Naive thymus-derived CD4-positive, alpha-beta T cell (primary cell): ENCODE measurements at regions not wholly inside any gene's neighbourhood (a gene's known extent, or its start where the extent isn't known, plus 50 kb on each side); places are given as distances from the start of the nearest gene placed in this dataset.
"Not testable (repeated sequence)": the region's sequence is repeated elsewhere in the genome, so short reads cannot be mapped to it uniquely, and the experiment has no call there.

ENCODE experiments used
- ATAC-seq: fragments of 150-1000 bp; cut with Tn5 transposase; 2 replicates; pipeline ENCODE4 v1.10.0; 2021; ENCODE audit warnings: mild to moderate bottlenecking, moderate library complexity
- CTCF ChIA-PET: fragments of 350-600 bp; sonication (Branson Sonifier 250); formaldehyde crosslinking; loops from one replicate; lab custom pipeline; 2021; ENCODE audit warnings: antibody characterized with exemption; lab: Charles Lee
- POLR2A ChIA-PET: fragments of 350-600 bp; sonication (Branson Sonifier 250); formaldehyde crosslinking; loops from one replicate; lab custom pipeline; 2021; ENCODE audit warnings: antibody characterized with exemption, inconsistent platforms; lab: Charles Lee
- DNase-seq, 9 donors: peaks; one replicate each; pipeline versions ENCODE4 v3.0.0 to v3.0.0-alpha.2; 2020 to 2022; ENCODE audit warnings: mixed read lengths in 1 of 9
- H3K27ac ChIP-seq: one replicate; pipeline ENCODE4 v1.7.0; 2013; ENCODE audit warnings: mild to moderate bottlenecking, low read depth, low read length, moderate library complexity
- H3K27me3 ChIP-seq, 2 donors: one replicate each; pipeline ENCODE4 v1.7.0; 2013; ENCODE audit warnings: low read length in 2 of 2, mild to moderate bottlenecking in 2 of 2, moderate library complexity in 2 of 2; ENCODE audit not compliant: control insufficient read depth in 2 of 2, insufficient read depth in 2 of 2
- H3K36me3 ChIP-seq, 3 experiments: 1 replicate in 2 of 3; 2 replicates in 1 of 3; pipeline ENCODE4 v1.7.0; 2013; ENCODE audit warnings: low read length in 3 of 3, mild to moderate bottlenecking in 3 of 3, moderate library complexity in 1 of 3; ENCODE audit not compliant: insufficient read depth in 3 of 3, control insufficient read depth in 2 of 3
- H3K4me1 ChIP-seq, 2 donors: one replicate each; pipeline ENCODE4 v1.7.0; 2013; ENCODE audit warnings: low read length in 2 of 2, mild to moderate bottlenecking in 2 of 2, moderate library complexity in 1 of 2; ENCODE audit not compliant: control insufficient read depth in 2 of 2, insufficient read depth in 2 of 2
- H3K4me3 ChIP-seq: 2 replicates; pipeline ENCODE4 v1.7.0; 2013; ENCODE audit warnings: mild to moderate bottlenecking, low read length
- H3K9me3 ChIP-seq, 3 experiments: 1 replicate in 2 of 3; 2 replicates in 1 of 3; pipeline ENCODE4 v1.7.0; 2013; ENCODE audit warnings: low read length in 3 of 3; ENCODE audit not compliant: control insufficient read depth in 2 of 3
- H3K27ac Mint-ChIP-seq, 9 donors: one replicate each; pipeline ENCODE4 v1.8.0; 2020 to 2022; ENCODE audit warnings: mixed read lengths in 9 of 9, mild to moderate bottlenecking in 8 of 9, moderate library complexity in 5 of 9, inconsistent platforms in 2 of 9
- H3K27me3 Mint-ChIP-seq, 5 donors: one replicate each; pipeline ENCODE4 v1.8.0; 2021 to 2022; ENCODE audit warnings: mixed read lengths in 5 of 5, mild to moderate bottlenecking in 1 of 5
- H3K36me3 Mint-ChIP-seq, 5 donors: one replicate each; pipeline ENCODE4 v1.8.0; 2020 to 2022; ENCODE audit warnings: mixed read lengths in 5 of 5, mild to moderate bottlenecking in 3 of 5, inconsistent platforms in 1 of 5
- H3K4me1 Mint-ChIP-seq, 7 donors: one replicate each; pipeline ENCODE4 v1.8.0; 2020 to 2022; ENCODE audit warnings: mixed read lengths in 7 of 7, mild to moderate bottlenecking in 3 of 7, inconsistent platforms in 1 of 7
- H3K4me3 Mint-ChIP-seq, 10 donors: one replicate each; pipeline ENCODE4 v1.8.0; 2020 to 2022; ENCODE audit warnings: mild to moderate bottlenecking in 10 of 10, mixed read lengths in 10 of 10, moderate library complexity in 6 of 10, inconsistent platforms in 2 of 10
- H3K9me3 Mint-ChIP-seq, 11 donors: one replicate each; pipeline ENCODE4 v1.8.0; 2020 to 2022; ENCODE audit warnings: mixed read lengths in 11 of 11, mild to moderate bottlenecking in 4 of 11, inconsistent platforms in 1 of 11, moderate library complexity in 1 of 11
- intact Hi-C, 2 donors: fragments of 100-400 bp; cut with micrococcal nuclease; formaldehyde crosslinking; loops; one replicate each; pipeline ENCODE4 v1.15.1; 2023

DNA sequence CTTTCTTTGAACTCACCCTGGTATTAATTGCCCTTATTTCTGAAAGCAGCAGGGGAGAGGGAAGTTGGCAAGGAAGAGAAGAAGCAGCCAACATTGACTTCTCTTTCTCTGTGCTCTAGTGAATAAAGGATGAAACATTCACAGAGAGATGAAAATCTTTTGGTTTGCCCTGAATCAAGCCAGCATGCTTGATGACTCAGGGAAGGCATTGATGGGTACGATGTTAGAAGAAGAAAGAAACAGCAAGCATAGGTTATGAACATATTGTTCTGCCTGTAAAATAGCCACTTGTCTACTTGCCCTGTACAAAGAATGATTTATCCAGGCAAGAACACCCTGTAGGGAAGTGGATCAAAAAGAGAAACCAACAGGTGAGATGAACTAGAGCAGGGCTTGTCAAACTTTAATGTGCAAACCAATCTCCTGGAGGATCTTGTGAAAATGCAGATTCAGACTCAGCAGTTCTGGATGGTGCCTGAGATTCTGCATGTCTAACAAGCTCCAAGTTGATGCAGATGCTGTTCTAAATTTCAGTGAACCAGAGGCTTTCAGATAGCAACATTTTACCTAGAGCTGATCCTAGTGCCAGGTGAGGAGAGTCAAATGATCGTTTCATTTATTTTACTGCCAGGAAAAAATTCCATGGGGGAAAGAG, 586.6 kb upstream of the TLE4 start:
- no peak overlapping the region for H3K27ac Mint-ChIP-seq
- peaks cover 0 to 2% (median 0%) of the 10 kb centered on the region in 11 donors for H3K9me3 Mint-ChIP-seq
- H3K9me3 ChIP-seq, result no peaks in the 10 kb centered on the region
- intact Hi-C loops, result no loop called here
- H3K4me3 Mint-ChIP-seq, result no peak overlapping the region
- no peak overlapping the region for H3K27ac ChIP-seq
- DNase-seq, result no peak
- no peaks in the 10 kb centered on the region for H3K4me1 ChIP-seq
- H3K27me3 ChIP-seq, result no peaks in the 10 kb centered on the region
- H3K36me3 ChIP-seq, result no peaks in the 10 kb centered on the region
- no peak for ATAC-seq
- ChIA-PET CTCF (no interaction called here), POLR2A (no interaction called here)
- H3K27me3 Mint-ChIP-seq, result no peaks in the 10 kb centered on the region
- H3K4me3 ChIP-seq, result no peak overlapping the region
- no peaks in the 10 kb centered on the region for H3K4me1 Mint-ChIP-seq
- H3K36me3 Mint-ChIP-seq, result no peaks in the 10 kb centered on the region

DNA sequence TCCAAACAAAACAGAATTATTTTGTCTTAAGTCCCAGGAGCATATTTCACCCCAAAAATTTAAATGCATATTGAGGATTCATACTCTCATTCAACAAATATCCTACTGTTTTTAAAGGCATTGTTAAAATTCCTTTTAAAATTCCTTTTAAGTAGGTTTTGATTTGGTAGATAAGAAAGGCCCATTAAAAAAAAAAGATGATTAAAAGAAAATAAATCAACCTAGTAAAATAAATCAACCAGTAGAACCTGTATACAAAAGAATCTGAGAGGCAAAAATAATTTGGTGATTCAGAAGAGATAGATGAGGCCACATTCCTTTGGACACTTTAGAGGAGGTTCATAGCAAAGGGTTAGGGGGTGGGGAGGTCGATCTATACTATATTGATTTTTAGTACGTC, 585.3 kb upstream of the TLE4 start:
- no peak overlapping the region for H3K4me3 ChIP-seq
- Mint-ChIP-seq H3K27ac (no peak overlapping the region), H3K4me1 (no peaks in the 10 kb centered on the region), H3K27me3 (no peaks in the 10 kb centered on the region), H3K36me3 (no peaks in the 10 kb centered on the region), H3K4me3 (no peak overlapping the region), H3K9me3 (peaks cover 0 to 2% (median 0%) of the 10 kb centered on the region in 11 donors)
- DNase-seq, result no peak
- intact Hi-C loops, result no loop called here
- no peaks in the 10 kb centered on the region for H3K36me3 ChIP-seq
- H3K9me3 ChIP-seq, result no peaks in the 10 kb centered on the region
- ATAC-seq, result no peak
- no peak overlapping the region for H3K27ac ChIP-seq
- H3K4me1 ChIP-seq, result no peaks in the 10 kb centered on the region
- H3K27me3 ChIP-seq, result no peaks in the 10 kb centered on the region
- CTCF ChIA-PET, result no interaction called here
- POLR2A ChIA-PET, result no interaction called here

DNA sequence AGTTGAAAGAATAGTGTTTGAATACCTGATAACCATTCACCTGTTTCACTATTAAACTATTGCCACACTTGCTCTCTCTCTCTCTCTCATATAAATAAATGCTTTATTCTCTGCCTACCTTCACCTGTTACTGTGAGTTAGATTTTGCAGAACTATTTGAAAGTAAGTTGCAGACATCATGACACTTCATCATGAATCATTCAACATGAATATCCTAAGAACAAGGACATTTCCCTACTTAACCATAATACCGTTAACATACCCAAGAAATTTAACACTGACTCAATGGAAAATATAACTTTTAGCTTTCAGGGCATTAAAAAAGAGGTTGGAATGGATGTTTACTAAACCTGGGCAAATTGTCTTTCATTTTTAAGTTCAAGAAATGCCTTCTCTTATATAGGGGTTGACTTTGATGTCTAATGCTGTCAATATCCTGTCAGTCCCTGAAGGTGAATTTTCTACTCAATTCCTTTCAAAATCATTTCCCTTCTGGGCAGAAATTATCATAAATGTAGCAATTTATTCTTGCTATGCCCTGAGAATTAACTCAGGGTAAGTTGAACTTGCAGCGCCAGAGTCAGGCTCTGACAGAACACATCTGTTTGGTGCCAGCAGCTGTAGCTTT, 582.6 kb upstream of the TLE4 start:
- no peaks in the 10 kb centered on the region for H3K4me1 ChIP-seq
- no peaks in the 10 kb centered on the region for H3K9me3 ChIP-seq
- H3K36me3 ChIP-seq, result no peaks in the 10 kb centered on the region
- DNase-seq, result no peak
- no peak overlapping the region for H3K4me3 ChIP-seq
- no peak overlapping the region for H3K27ac ChIP-seq
- H3K4me3 Mint-ChIP-seq, result no peak overlapping the region
- no peak for ATAC-seq
- no peaks in the 10 kb centered on the region for H3K27me3 ChIP-seq
- H3K9me3 Mint-ChIP-seq, result peaks cover 0 to 2% (median 0%) of the 10 kb centered on the region in 11 donors
- no peaks in the 10 kb centered on the region for H3K4me1 Mint-ChIP-seq
- intact Hi-C loops, result no loop called here
- POLR2A ChIA-PET, result no interaction called here
- H3K27ac Mint-ChIP-seq, result no peak overlapping the region
- CTCF ChIA-PET, result no interaction called here
- H3K27me3 Mint-ChIP-seq, result no peaks in the 10 kb centered on the region
- H3K36me3 Mint-ChIP-seq, result no peaks in the 10 kb centered on the region

- H3K27me3 Mint-ChIP-seq, result no peaks in the 10 kb centered on the region
- no peak overlapping the region for H3K27ac ChIP-seq
- H3K36me3 ChIP-seq, result no peaks in the 10 kb centered on the region
- ATAC-seq (no peak), DNase-seq (no peak)
- POLR2A ChIA-PET, result no interaction called here
- CTCF ChIA-PET, result no interaction called here
- H3K9me3 Mint-ChIP-seq, result peaks cover 0 to 6% (median 0%) of the 10 kb centered on the region in 11 donors
- no peaks in the 10 kb centered on the region for H3K4me1 Mint-ChIP-seq
- no peaks in the 10 kb centered on the region for H3K4me1 ChIP-seq
- H3K27ac Mint-ChIP-seq, result no peak overlapping the region
- no peak overlapping the region for H3K4me3 ChIP-seq
- no peak overlapping the region for H3K4me3 Mint-ChIP-seq
- intact Hi-C loops, result no loop called here
- no peaks in the 10 kb centered on the region for H3K9me3 ChIP-seq
- H3K36me3 Mint-ChIP-seq, result no peaks in the 10 kb centered on the region
- no peaks in the 10 kb centered on the region for H3K27me3 ChIP-seq
These were observed 577.3 kb upstream of the TLE4 start for GRCh38 chr9:78994471-78994870.

- ATAC-seq, H3K4me1 Mint-ChIP-seq, H3K27me3 Mint-ChIP-seq, POLR2A ChIA-PET, H3K27ac Mint-ChIP-seq, H3K27me3 ChIP-seq, H3K4me3 Mint-ChIP-seq, H3K36me3 ChIP-seq, H3K4me1 ChIP-seq, H3K9me3 ChIP-seq, H3K9me3 Mint-ChIP-seq, DNase-seq, H3K36me3 Mint-ChIP-seq, intact Hi-C loops, CTCF ChIA-PET, H3K4me3 ChIP-seq, H3K27ac ChIP-seq: not testable (repeated sequence)
These were observed 576.8 kb upstream of the TLE4 start for GRCh38 chr9:78994974-78995373.

DNA sequence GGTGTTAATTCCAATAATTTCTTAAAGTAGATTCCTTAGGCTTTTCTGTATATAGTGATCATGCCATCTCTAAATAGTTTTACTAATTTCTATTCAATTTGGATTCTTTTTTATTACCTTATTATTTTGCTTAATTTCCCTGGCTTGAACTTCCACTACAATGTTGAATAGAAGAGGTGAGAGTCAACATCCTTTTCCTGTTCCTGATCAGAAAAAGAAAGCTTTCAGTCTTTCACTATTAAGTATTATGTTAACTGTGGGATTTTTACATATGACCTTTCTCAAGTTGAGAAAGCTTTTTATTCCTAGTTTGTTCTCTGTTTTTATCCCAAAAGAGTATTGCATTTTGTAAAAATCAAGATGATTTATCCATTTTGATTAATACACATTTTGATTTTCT, 574.5 kb upstream of the TLE4 start:
- POLR2A ChIA-PET, result no interaction called here

More for the DNA sequence above, 574.5 kb upstream of the TLE4 start:
- CTCF ChIA-PET, result no interaction called here
- Histone ChIP-seq H3K27ac (no peak overlapping the region), H3K27me3 (no peaks in the 10 kb centered on the region), H3K4me1 (no peaks in the 10 kb centered on the region), H3K36me3 (no peaks in the 10 kb centered on the region), H3K4me3 (no peak overlapping the region), H3K9me3 (no peaks in the 10 kb centered on the region)
- Mint-ChIP-seq H3K36me3 (no peaks in the 10 kb centered on the region), H3K4me3 (no peak overlapping the region), H3K27me3 (no peaks in the 10 kb centered on the region), H3K9me3 (peaks cover 0 to 6% (median 0%) of the 10 kb centered on the region in 11 donors), H3K27ac (no peak overlapping the region), H3K4me1 (no peaks in the 10 kb centered on the region)
- no peak for ATAC-seq
- DNase-seq, result no peak
- intact Hi-C loops, result no loop called here
